H9 (cell line): ENCODE measurements at regions not wholly inside any gene's neighbourhood (a gene's known extent, or its start where the extent isn't known, plus 50 kb on each side); places are given as distances from the start of the nearest gene placed in this dataset.

Experiments used
- DNase-seq: peaks from one replicate; pipeline ENCODE4 v3.0.0-alpha.2; 2017
- H2AFZ ChIP-seq: one replicate; pipeline ENCODE4 v1.6.1; 2013; ENCODE audit warnings: mild to moderate bottlenecking, low read length, control low read depth, moderate library complexity
- H2AK5ac ChIP-seq: 2 replicates; pipeline ENCODE4 v1.6.1; 2013; ENCODE audit warnings: low read length, control low read depth, mixed read lengths; ENCODE audit not compliant: insufficient read length
- H2BK120ac ChIP-seq: one replicate; pipeline ENCODE4 v1.6.1; 2013; ENCODE audit warnings: low read depth, mild to moderate bottlenecking, low read length, control low read depth, inconsistent platforms; ENCODE audit not compliant: poor library complexity, severe bottlenecking
- H2BK12ac ChIP-seq: 2 replicates; pipeline ENCODE4 v1.6.1; 2013; ENCODE audit warnings: low read length, control low read depth, mixed read lengths, low read depth; ENCODE audit not compliant: insufficient read length
- H2BK15ac ChIP-seq: 2 replicates; pipeline ENCODE4 v1.6.1; 2013; ENCODE audit warnings: low read depth, low read length, control low read depth
- H2BK20ac ChIP-seq: one replicate; pipeline ENCODE4 v1.6.1; 2013; ENCODE audit warnings: low read depth, mild to moderate bottlenecking, low read length, control low read depth, inconsistent platforms; ENCODE audit not compliant: poor library complexity, severe bottlenecking
- H2BK5ac ChIP-seq: 2 replicates; pipeline ENCODE4 v1.6.1; 2013; ENCODE audit warnings: low read length, control low read depth, mixed read lengths; ENCODE audit not compliant: insufficient read length
- H3K14ac ChIP-seq: 2 replicates; pipeline ENCODE4 v1.6.1; 2013; ENCODE audit warnings: low read length, control low read depth; ENCODE audit not compliant: insufficient read depth
- H3K18ac ChIP-seq: 2 replicates; pipeline ENCODE4 v1.6.1; 2013; ENCODE audit warnings: low read depth, mild to moderate bottlenecking, mixed read lengths, low read length, control low read depth; ENCODE audit not compliant: insufficient read length
- H3K23ac ChIP-seq: 2 replicates; pipeline ENCODE4 v1.6.1; 2013; ENCODE audit warnings: low read length, control low read depth, mixed read lengths, low read depth; ENCODE audit not compliant: insufficient read length
- H3K23me2 ChIP-seq: 2 replicates; pipeline ENCODE4 v1.6.1; 2013; ENCODE audit warnings: low read depth, mild to moderate bottlenecking, mixed read lengths, low read length, control low read depth; ENCODE audit not compliant: insufficient read length, poor library complexity, severe bottlenecking
- H3K27ac ChIP-seq: 2 replicates; pipeline ENCODE4 v1.5.1; 2013; ENCODE audit warnings: low read length, control low read depth, mixed read lengths, low read depth; ENCODE audit not compliant: insufficient read length
- H3K27me3 ChIP-seq: 2 replicates; pipeline ENCODE4 v1.6.1; 2013; ENCODE audit warnings: low read length, control low read depth, inconsistent platforms; ENCODE audit not compliant: insufficient read depth
- H3K4ac ChIP-seq: 2 replicates; pipeline ENCODE4 v1.6.1; 2013; ENCODE audit warnings: low read depth, mild to moderate bottlenecking, control low read depth, inconsistent platforms, low read length, moderate library complexity
- H3K4me1 ChIP-seq: 2 replicates; pipeline ENCODE4 v1.6.1; 2013; ENCODE audit warnings: low read length, control low read depth, inconsistent platforms; ENCODE audit not compliant: insufficient read depth
- H3K4me2 ChIP-seq: 2 replicates; pipeline ENCODE4 v1.6.1; 2013; ENCODE audit warnings: low read length, control low read depth, mixed read lengths; ENCODE audit not compliant: insufficient read length, insufficient read depth
- H3K56ac ChIP-seq: 2 replicates; pipeline ENCODE4 v1.6.1; 2013; ENCODE audit warnings: low read depth, mild to moderate bottlenecking, mixed read lengths, low read length, control low read depth; ENCODE audit not compliant: insufficient read length
- H3K79me1 ChIP-seq: 2 replicates; pipeline ENCODE4 v1.6.1; 2013; ENCODE audit warnings: low read depth, mild to moderate bottlenecking, moderate library complexity, low read length, control low read depth, inconsistent platforms; ENCODE audit not compliant: insufficient read depth, poor library complexity, severe bottlenecking
- H3K79me2 ChIP-seq: 2 replicates; pipeline ENCODE4 v1.6.1; 2013; ENCODE audit warnings: low read length, control low read depth, inconsistent platforms; ENCODE audit not compliant: insufficient read depth
- H3K9ac ChIP-seq: 2 replicates; pipeline ENCODE4 v1.6.1; 2013; ENCODE audit warnings: low read length, control low read depth, mixed read lengths; ENCODE audit not compliant: insufficient read length; ENCODE audit errors: extremely low read depth
- H3K9me3 ChIP-seq: one replicate; pipeline ENCODE4 v1.6.1; 2013; ENCODE audit warnings: low read depth, low read length, inconsistent platforms; ENCODE audit not compliant: control insufficient read depth
- H3T11ph ChIP-seq: one replicate; pipeline ENCODE4 v1.6.1; 2013; ENCODE audit warnings: mild to moderate bottlenecking, low read length, control low read depth, inconsistent platforms
- H4K20me1 ChIP-seq: one replicate; pipeline ENCODE4 v1.6.1; 2013; ENCODE audit not compliant: control insufficient read depth, insufficient read length, insufficient read depth
- H4K5ac ChIP-seq: 2 replicates; pipeline ENCODE4 v1.6.1; 2013; ENCODE audit warnings: low read depth, mild to moderate bottlenecking, mixed read lengths, low read length, control low read depth; ENCODE audit not compliant: insufficient read length
- H4K8ac ChIP-seq: replicated peaks from 2 replicates; pipeline ENCODE4 v1.6.1; 2013; ENCODE audit warnings: low read length, control low read depth, mixed read lengths, low read depth; ENCODE audit not compliant: insufficient read length
- H4K91ac ChIP-seq: 2 replicates; pipeline ENCODE4 v1.6.1; 2013; ENCODE audit warnings: low read depth, mild to moderate bottlenecking, moderate library complexity, mixed read lengths, low read length, control low read depth; ENCODE audit not compliant: insufficient read length
- H3K27ac Mint-ChIP-seq, 3 experiments: 2 replicates in 2 of 3; 3 replicates in 1 of 3; pipeline ENCODE4 v1.8.0; 2020 to 2021; ENCODE audit warnings: mixed read lengths in 3 of 3, mild to moderate bottlenecking in 1 of 3, moderate library complexity in 1 of 3
- H3K27me3 Mint-ChIP-seq: 2 replicates; pipeline ENCODE4 v1.8.0; 2021; ENCODE audit warnings: low read depth, mild to moderate bottlenecking, moderate library complexity, mixed read lengths
- H3K36me3 Mint-ChIP-seq, 3 experiments: 2 replicates in 2 of 3; 3 replicates in 1 of 3; pipeline ENCODE4 v1.8.0; 2020 to 2021; ENCODE audit warnings: low read depth in 3 of 3, mixed read lengths in 3 of 3; ENCODE audit not compliant: insufficient read depth in 1 of 3
- H3K4me1 Mint-ChIP-seq, 2 experiments: 2 replicates each; pipeline ENCODE4 v1.8.0; 2020; ENCODE audit warnings: mixed read lengths in 2 of 2
- H3K4me3 Mint-ChIP-seq, 2 experiments: 2 replicates in 1 of 2; 3 replicates in 1 of 2; pipeline ENCODE4 v1.8.0; 2020 to 2021; ENCODE audit warnings: mild to moderate bottlenecking in 2 of 2, mixed read lengths in 2 of 2, moderate library complexity in 1 of 2
- H3K9me3 Mint-ChIP-seq, 2 experiments: 2 replicates in 1 of 2; 3 replicates in 1 of 2; pipeline ENCODE4 v1.8.0; 2020; ENCODE audit warnings: mild to moderate bottlenecking in 2 of 2, mixed read lengths in 2 of 2, moderate library complexity in 1 of 2
- WGBS: extraction: QIAGEN DNeasy Blood & Tissue Kit; methylation state at CpG from one replicate; pipeline ENCODE4 v1.1.7; 2013; ENCODE audit warnings: missing lambda C conversion rate, low lambda C conversion rate, mixed read lengths; ENCODE audit not compliant: insufficient read length; ENCODE audit errors: extremely low coverage; 5-methylcytosine and 5-hydroxymethylcytosine counted together
- TF ChIP-seq, protein P1 (sequence below): fragments of 200-600 bp; sonication (generic); conservative IDR thresholded peaks from 3 replicates; pipeline ENCODE4 v1.8.0; 2021; ENCODE audit warnings: antibody characterized with exemption, mild to moderate bottlenecking

DNA sequence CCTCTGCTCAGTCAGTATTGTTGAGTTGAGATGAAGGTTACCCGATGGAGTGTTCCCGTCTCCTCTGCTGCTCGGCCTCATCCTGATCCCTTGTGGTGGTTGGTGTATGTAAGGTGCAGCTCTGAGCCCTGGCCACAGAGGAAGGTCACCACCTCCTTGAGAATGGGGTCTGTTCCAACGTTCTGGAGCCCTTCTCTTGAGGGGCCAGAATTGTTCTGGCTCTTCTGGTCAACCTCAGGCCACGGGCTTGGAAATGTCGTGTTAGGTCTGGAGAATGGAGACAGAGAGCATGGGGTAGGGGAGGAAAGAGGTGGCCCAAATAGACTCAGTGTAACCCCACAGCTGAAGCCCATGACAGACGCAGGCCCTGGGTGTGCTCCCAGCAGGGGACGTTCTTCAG, 62.3 kb upstream of the ETV3 start:
- H3K27me3 Mint-ChIP-seq = peaks cover 3% of the 10 kb centered on the region; the same call in 1 of the 2 replicates
- TF ChIP-seq, protein P1, sequence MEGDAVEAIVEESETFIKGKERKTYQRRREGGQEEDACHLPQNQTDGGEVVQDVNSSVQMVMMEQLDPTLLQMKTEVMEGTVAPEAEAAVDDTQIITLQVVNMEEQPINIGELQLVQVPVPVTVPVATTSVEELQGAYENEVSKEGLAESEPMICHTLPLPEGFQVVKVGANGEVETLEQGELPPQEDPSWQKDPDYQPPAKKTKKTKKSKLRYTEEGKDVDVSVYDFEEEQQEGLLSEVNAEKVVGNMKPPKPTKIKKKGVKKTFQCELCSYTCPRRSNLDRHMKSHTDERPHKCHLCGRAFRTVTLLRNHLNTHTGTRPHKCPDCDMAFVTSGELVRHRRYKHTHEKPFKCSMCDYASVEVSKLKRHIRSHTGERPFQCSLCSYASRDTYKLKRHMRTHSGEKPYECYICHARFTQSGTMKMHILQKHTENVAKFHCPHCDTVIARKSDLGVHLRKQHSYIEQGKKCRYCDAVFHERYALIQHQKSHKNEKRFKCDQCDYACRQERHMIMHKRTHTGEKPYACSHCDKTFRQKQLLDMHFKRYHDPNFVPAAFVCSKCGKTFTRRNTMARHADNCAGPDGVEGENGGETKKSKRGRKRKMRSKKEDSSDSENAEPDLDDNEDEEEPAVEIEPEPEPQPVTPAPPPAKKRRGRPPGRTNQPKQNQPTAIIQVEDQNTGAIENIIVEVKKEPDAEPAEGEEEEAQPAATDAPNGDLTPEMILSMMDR = no peak
- no peak overlapping the region for H3K56ac ChIP-seq

More for the DNA sequence above, 62.3 kb upstream of the ETV3 start:
- Histone ChIP-seq H2BK20ac (no peak overlapping the region), H2BK15ac (no peak overlapping the region), H3K79me1 (no peaks in the 10 kb centered on the region), H4K20me1 (no peaks in the 10 kb centered on the region), H2BK5ac (no peak overlapping the region), H3K18ac (no peak overlapping the region), H2BK120ac (no peak overlapping the region), H2AK5ac (no peak overlapping the region), H3K4me2 (no peak overlapping the region), H3K4ac (no peak overlapping the region), H3K14ac (no peak overlapping the region; the same call in 1 of the 2 replicates), H2AFZ (no peak overlapping the region), H2BK12ac (no peak overlapping the region), H4K91ac (no peak overlapping the region), H4K8ac (no peak overlapping the region), H3K79me2 (no peaks in the 10 kb centered on the region), H3K23ac (no peak overlapping the region), H3K4me1 (no peaks in the 10 kb centered on the region), H3K9me3 (no peaks in the 10 kb centered on the region), H3K27me3 (no peaks in the 10 kb centered on the region), H4K5ac (no peak overlapping the region), H3T11ph (no peak overlapping the region), H3K23me2 (no peaks in the 10 kb centered on the region), H3K27ac (no peak overlapping the region), H3K9ac (no peak overlapping the region)
- Mint-ChIP-seq H3K27ac (no peak overlapping the region), H3K4me1 (peaks cover 14 to 20% of the 10 kb centered on the region in 2 experiments), H3K36me3 (no peaks in the 10 kb centered on the region), H3K4me3 (no peak overlapping the region), H3K9me3 (0 out of 5 replicates have a peak, but pooled peaks cover 0 to 2% of the 10 kb centered on the region in 2 experiments)
- DNase-seq = no peak
- no CpG with 5 or more reads among the region's 8 CpGs for WGBS
